HG03378 (cell line): ENCODE measurements at regions not wholly inside any gene's neighbourhood (a gene's known extent, or its start where the extent isn't known, plus 50 kb on each side); places are given as distances from the start of the nearest gene placed in this dataset.
"Not testable (repeated sequence)": the region's sequence is repeated elsewhere in the genome, so short reads cannot be mapped to it uniquely, and the experiment has no call there.

Experiments
- ATAC-seq: cut with Tn5 transposase; IDR thresholded peaks from one replicate; pipeline ENCODE4 v1.9.1; 2021; ENCODE audit warnings: mild to moderate bottlenecking, moderate library complexity; ENCODE audit not compliant: unreplicated experiment

DNA sequence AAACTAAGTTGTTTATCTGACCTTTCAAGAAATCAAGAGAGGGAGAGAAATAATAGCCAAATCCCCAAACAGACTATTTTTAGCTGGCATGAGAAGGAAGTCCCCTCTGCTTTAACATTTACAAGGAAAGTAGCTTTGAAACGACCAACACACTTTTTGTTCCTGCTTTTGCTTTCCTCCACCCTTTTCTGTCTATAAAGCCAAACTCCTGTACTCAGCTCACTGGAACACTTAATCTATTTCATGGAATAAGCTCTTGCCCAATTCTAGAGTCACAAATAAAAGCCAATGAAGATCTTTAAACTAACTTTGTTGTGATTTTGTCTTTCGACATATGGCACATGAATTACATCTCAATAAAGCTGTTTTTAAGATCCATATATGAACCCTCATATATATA, 86.8 kb upstream of the CCDC71L start:
- ATAC-seq, result no peak

DNA sequence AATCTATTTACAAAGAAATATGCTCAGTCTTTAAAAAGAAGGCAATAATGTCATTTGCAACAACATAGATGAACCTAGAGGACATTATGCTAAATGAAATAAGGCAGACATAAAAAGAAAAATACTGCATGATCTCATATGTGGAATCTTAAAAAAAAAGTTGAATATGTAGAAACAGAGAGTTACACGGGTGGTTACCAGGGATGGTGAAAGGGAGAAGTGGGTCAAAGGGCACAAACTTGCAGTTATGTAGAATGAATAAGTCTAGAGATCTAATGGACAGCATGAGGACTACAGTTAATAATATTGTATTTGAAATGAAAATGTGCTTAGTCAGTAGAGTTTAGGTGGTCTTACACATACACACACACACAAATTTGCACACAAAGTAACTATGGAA, 88.2 kb upstream of the CCDC71L start:
- no peak for ATAC-seq

DNA sequence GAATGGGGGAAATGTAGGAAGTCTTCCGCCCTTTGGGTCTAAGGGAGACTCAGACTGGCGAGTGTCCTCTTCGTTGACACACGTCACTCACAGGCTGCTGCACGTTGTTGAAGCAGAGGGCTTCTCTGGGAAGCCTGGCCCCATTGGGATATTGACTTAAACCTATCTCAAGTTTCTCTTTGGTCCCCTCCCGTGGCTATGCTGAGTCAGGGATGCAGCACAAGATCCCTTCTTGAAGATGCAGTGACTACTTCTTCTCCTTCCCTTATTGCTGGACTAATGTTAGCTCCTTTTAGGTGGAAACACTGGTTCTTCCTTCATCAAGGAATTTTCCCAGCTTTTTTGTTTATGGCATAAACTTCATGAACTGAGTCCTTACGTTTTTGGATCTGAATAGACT, 89.8 kb upstream of the CCDC71L start:
- ATAC-seq, result no peak

DNA sequence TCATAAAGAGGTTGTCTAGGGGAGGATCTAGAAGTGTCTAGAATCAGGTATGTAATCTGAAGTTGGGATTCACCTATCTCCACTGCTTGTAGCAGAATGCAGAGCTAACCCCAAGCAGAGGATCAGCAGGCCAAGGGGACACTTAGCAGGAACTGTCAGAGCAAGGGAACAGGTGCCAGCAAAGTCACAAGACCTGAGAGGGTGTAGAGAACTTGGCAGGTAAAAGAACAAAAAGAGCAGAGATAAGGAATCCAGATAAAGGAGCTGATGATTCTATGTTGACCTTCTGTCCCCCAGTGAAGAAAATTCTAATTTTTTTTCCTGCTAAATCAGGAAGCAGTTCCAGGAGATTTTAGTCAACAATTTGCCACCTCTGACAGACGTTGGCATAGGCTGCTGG, 91.4 kb upstream of the CCDC71L start:
- no peak for ATAC-seq

DNA sequence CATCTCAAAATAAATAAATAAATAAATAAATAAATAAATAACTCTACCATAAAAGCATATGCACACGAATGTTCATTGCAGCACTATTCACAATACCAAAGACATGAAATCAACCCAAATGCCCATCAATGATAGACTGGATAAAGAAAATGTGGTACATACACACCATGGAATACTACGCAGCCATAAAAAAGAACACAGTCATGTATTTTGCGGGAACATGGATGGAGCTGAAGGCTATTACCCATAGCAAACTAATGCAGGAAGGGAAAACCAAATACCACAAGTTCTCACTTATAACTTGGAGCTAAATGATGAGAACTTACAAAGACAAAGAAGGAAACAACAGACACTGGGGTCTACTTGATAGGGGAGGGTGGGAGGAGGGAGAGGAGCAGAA, 94.1 kb upstream of the CCDC71L start:
- ATAC-seq, result not testable (repeated sequence)

DNA sequence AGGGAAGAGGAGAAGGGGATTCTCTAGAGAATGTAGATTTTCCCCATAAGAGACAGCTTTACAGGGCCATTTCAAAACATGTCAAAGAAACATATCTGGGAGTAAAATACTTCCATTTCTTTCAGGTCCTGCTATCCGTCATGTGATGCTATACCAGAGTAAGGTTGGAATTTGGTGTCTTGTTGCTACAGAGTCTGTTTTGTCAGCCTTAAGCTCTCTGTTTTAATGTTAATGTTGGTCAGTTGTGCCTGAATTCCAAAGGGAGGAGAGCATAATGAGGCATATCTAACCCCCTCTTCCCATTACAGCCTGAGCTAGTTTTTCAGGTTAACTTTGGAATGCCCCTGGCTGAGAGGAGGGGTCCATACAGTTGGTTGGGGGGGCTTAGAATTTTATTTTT, 94.7 kb upstream of the CCDC71L start:
- ATAC-seq, result no peak

DNA sequence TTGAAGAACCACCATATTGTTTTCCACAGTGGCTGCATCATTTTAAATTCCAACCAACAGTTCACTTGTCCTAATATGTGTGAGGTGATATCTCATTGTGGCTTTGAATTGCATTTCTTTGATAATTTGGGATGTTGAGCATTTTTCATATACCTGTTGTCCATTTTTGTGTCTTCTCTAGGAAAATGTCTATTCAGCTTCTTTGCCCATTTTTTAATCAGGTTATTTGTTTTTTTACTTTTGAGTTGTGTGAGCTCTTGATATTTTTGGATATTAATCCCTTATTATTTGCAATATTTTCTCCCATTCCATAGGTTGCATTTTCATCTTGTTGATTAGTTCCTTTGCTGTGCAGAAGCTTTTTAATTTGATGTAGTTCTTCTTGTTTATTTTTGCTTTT, 95.1 kb upstream of the CCDC71L start:
- ATAC-seq, result no peak

DNA sequence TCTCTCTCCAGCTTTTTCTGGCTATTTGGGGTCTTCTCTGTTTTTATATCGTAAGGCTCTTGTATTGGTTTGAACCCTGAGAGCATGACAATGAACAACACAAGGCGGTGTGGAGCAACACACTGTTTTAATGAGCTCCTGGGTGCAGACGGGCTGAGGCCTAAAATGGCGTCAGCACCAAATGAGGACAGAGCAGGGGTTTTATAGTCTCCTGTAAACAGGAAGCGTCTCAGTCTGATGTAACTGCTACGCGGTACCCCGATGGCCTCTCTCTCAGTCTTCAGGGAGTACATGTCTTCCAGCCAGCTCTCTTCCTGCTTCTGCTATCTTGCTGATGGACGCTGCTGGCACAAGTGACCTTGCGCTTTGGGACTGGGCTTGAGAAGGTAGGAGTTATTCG, 95.9 kb upstream of the CCDC71L start:
- ATAC-seq, result no peak

DNA sequence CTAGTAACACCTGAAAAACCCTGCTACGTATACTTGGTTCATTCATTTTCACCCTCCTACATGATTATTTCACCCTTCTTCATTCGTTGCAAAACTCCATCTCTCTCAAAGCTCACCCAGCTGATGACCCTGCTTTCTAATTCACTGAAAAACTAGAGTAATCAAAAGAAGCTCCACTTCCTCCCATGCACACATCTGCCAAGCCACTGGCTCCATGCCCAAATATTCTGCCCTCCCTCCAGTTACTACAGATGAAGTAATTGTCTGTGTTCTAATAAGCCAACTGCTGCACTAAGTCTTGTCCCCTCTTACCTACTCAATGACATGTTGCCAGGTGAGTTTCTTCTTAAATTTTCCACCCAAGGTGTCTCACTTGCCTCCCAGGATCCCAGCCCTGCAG, 96.9 kb upstream of the CCDC71L start:
- no peak for ATAC-seq

DNA sequence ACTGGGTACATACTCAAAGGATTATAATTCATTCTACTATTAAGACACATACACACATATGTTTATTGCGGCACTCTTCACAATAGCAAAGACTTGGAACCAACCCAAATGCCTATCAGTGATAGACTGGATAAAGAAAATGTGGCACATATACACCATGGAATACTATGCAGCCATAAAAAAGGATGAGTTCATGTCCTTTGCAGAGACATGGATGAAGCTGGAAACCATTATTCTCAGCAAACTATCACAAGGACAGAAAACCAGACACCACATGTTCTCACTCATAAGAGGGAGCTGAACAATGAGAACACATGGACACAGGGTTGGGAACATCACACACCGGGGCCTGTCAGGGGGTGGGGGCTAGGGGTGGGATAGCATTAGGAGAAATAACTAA, 101.9 kb upstream of the CCDC71L start:
- not testable (repeated sequence) for ATAC-seq

DNA sequence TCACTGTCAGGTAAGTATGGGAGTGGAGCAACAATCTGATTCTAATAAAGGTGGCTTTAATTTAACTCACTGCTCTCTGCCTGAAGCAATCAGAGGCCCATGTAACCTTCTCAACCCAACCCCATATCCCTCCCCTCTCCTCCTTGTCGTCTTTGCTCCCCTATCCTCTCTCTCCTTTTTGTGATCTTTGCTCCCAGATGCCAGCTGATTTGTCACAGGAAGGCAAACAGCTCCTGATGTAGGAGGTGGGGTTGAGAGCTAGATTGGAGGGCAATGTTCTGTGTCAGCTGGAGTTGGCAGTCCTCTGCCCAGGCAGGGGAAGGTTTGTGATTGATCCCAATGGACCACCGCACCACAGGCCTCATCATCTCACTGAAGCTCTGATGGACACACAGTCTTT, 101.4 kb upstream of the PIK3CG start:
- no peak for ATAC-seq

DNA sequence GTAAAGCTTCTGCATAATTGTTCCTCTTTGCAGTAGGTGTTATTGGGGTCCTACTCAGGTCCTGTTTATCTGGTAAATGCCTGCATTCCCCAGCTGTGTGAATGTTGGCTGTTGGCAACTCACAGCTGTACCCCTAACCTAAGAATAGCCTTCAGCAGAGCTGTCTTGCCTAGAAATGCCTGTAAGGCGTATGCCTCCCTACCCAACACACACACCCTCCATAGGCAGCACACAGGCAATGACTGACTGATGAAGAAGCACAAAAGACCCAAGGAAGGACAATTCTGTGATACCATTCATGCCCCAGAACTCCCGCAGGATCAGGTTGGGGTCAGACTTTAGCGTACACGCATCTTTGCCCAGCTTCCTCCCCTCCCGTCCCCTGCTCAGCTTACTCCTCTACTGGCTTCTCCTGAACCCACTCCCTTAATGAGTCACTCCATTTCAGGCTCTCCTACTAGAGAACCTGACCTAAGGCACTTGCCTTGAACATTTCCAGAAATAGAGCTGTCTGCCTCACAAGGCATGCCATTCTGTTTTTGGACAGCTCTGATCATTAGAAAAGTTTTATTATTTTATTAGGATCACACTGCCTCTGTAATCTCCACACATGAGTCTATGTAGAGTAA, 99.2 kb upstream of the PIK3CG start:
- no peak for ATAC-seq

DNA sequence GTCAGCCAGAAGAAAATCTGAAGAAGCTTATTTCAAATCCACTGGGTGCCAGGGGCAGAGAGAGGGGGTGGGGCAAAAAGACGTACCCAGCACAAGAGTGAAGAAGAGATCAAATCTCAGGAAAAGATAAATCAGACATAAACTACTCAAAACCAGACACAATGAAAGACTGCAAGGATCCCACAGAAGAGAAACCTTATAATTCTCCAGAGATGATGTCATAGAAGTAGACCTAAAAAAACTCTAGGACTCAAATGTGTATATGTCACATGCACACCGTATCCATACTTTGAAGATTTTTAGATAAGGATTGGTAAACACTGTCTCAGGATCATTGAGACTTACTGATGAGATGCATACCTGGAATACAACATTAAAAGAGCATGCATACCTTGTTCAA, 98.5 kb upstream of the PIK3CG start:
- ATAC-seq, result no peak

DNA sequence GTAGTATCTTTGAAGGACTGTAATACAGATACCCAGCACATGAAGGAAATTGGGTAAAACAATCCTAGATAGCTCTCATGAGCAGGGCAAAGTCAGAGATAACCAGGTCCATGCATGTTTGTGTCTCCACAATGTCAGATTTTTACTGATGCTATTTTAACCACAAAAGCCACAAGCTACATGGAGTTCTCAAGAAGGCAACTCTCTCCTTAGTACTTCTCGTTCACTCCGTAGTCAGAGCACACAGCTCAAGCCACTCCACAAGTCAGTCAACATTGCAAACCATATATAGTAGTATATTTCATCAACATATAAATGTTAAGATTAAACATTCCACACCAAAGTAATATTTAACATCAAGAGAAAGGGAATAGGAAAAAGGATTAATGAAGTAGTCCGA, 98.0 kb upstream of the PIK3CG start:
- no peak for ATAC-seq

DNA sequence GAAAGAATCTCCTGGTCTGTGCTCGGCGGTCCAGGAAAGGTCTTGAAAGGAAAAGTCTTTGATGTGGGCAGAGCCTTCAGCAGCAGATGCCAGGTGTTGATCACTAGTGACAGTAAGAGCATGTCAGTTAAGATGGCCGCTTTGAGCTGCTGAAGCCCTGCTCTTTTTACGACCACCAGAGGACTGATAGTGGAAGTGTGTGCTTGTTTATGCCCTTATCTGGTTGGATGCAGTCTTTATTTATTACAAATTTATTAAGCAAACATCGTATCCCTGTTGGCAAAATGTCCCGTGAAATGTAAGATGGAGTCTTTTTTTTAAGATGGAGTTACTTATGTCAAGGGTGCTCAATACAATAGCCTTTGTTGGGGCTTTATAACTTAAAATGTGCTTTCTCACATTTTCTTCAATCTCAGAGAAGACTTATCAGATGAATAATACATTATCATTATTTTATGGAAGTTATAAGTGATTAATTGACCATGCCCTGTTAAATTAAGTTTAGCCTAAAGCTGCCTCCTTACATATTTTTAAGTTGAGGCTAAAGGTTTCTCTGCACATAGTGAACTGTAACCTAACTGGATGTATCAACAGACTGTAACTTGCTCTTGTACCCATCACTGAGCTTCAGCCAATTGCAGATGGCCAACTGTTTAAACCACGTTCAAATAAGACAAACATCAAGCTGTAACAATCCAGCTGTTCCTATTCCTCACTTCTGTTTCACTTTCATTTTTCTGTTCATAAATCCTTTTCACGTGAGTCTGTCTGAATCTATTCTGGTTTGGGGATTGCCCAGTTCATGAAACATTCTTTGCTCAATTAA, 97.4 kb upstream of the PIK3CG start:
- peak; percentile 72 for ATAC-seq

DNA sequence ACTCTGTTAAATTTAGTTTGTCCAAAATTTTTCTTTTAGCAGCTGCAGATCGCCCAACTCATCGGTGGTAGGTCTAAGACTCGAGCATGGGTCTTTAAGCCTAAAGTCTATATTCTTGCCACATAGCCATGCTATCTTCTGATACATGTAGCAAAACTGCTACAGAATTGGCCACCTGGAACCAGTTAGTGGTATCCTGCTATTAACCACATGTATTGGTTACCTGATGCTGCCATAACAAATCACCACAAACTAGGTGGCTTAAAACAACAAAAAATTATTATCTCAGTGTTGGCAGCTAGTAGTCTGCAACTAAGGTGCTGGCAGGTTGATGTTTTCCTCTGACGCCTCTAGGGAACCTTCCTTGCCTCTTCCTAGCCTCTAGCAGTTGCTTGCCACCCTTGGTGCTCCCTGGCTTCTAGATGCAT, 96.7 kb upstream of the PIK3CG start:
- peak; percentile 70 for ATAC-seq

DNA sequence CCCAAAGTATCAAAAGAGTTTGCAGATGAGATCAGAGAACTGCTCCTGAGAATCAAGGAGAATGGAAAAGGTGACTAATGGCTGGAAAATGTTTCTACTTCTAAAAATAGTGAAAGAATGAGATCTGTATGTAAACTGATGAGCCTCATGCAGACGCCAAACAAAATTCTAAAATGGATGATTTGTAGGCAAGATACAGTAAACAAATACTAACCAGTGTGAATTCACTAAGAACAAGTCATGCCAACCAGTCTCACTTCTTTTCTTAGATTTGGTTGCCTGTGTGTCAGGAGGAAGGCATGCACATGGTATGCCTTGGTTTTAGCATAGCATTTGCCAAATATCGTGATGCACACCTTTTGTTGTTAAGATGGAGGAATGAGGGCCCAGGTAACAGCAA, 94.9 kb upstream of the PIK3CG start:
- ATAC-seq, result no peak

DNA sequence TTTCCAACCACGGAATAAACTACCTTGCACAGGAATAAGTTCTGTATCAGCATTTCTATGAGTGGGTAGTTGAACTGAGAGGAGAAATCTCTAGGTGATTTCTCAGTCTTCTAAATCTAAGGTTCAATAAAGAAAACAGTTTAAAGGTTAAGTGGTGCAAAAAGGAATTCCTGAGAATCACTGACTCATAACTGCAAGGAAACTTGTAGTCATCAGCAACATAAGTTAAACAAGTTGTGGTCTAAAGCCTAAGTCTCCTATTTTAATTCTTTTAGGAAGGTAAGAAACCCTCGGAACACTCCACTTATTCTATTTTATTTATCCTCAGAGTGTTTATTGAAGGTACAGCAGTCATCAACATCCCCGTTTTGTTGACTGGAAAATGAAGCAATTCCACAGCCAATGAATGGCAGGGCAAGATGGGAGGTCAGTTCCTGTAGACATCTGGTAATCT, 92.4 kb upstream of the PIK3CG start:
- ATAC-seq, result no peak

DNA sequence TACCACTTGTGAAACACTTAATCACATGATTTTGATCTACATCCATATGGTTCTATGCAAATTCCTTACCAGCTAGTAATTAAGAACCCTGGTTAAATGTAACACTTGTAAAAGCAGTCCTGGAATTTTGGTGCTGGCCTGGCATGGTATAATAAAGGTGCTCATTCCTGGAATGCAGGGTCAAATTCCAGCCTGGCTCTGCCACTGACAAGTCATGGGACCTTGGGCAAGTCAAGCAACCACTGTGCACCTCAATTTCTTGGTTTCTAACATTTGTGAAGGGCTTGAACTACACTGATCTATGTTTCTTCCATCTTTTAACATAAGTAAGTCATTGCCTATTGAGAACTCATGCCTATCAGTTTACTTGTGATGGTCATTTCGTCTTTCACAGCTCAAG, 91.9 kb upstream of the PIK3CG start:
- no peak for ATAC-seq

DNA sequence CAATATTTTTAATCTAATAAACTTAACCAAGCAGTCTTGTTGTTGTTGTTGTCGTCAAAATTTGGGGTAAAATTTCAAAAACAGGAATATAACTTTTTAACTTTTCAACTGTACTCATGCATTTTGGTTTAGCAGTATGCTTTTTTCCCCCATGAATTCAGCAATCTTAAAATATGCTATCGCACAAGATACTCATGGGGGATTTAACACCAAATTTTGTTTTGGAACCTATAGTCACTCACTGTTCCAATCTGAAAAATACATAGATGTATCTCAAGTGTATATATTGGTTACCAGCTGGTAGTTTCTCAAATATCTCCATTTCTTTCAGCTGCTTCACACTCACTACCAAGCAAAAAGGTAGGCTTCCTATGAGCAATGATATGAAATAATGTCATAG, 91.4 kb upstream of the PIK3CG start:
- ATAC-seq, result no peak

DNA sequence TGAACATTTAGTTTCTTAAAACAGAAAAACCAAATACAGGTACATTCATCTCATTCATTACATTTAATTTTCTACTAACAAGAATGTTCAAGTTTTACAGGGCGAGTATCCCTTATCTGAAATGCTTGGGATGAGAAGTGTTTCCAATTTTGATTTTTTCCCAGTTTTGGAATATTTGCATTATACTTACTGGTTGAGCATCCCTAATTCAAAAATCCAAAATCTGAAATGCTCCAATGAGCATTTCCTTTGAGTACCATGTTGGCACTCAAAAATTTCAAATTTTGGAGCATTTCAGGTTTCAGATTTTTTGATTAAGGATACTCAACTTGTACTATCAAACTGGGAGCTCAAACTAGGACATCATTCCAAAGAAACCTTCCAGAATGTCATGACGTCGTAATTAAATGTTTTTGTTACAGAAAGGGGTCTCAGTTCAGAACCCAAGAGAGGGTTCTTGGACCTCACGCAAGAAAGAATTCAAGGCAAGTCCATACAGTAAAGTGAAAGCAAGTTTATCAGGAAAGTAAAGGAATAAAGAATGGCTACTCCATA, 90.8 kb upstream of the PIK3CG start:
- no peak for ATAC-seq
